A549 (cell line): ENCODE measurements at regions not wholly inside any gene's neighbourhood (a gene's known extent, or its start where the extent isn't known, plus 50 kb on each side); places are given as distances from the start of the nearest gene placed in this dataset.
A peak's percentile ranks its signal among the peaks of the same experiment; 100 is the strongest.

Experiments
- ATAC-seq, 2 experiments: fragments of 200-7000 bp in 1 of 2; fragments of >200 bp in 1 of 2; cut with Nextera tagmentation in 1 of 2; cut with Tn5 transposase in 1 of 2; 3 replicates each; pipeline versions ENCODE4 v1.8.0 to v1.9.1; 2018 to 2020; ENCODE audit warnings: mild to moderate bottlenecking in 1 of 2, moderate library complexity in 1 of 2
- CTCF ChIA-PET: fragments of 300-600 bp; sonication (Branson Sonifier 250); formaldehyde crosslinking; extraction: SDS; loops from one replicate; lab custom pipeline; 2021; ENCODE audit warnings: antibody characterized with exemption, inconsistent platforms; lab: Yijun Ruan, JAX
- POLR2A ChIA-PET: fragments of 350-600 bp; formaldehyde crosslinking; extraction: SDS; loops from one replicate; lab custom pipeline; 2021; ENCODE audit warnings: antibody characterized with exemption, inconsistent platforms; lab: Yijun Ruan, JAX
- DNase-seq, 2 experiments: peaks; one replicate each; pipeline versions ENCODE4 v3.0.0 to v3.0.0-alpha.2; 2011 to 2016; ENCODE audit warnings: low read depth in 1 of 2, low spot score in 1 of 2
- FAIRE-seq: peaks from 2 replicates; lab custom pipeline; 2011; peaks lifted over from hg19 to GRCh38; lab: Jason Lieb, UNC
- H3K27ac ChIP-seq, 2 experiments: fragments of >200 bp; sonication (Bioruptor Twin); formaldehyde crosslinking; 3 replicates each; pipeline ENCODE4 v1.5.1; 2016 to 2017
- H3K4me1 ChIP-seq: fragments of >200 bp; sonication (Bioruptor Twin); formaldehyde crosslinking; 3 replicates; pipeline ENCODE4 v1.6.1; 2016
- H3K4me2 ChIP-seq: fragments of >200 bp; sonication (Bioruptor Twin); formaldehyde crosslinking; 3 replicates; pipeline ENCODE4 v1.6.1; 2016
- H3K4me3 ChIP-seq: fragments of >200 bp; sonication (Bioruptor Twin); formaldehyde crosslinking; 3 replicates; pipeline ENCODE4 v1.5.1; 2016
- H3K9me3 ChIP-seq: fragments of >200 bp; sonication (Bioruptor Twin); formaldehyde crosslinking; 3 replicates; pipeline ENCODE4 v1.6.1; 2016
- ATOH8 ChIP-seq: fragments of 250-450 bp; sonication (Bioruptor Pico); IDR thresholded peaks from 2 replicates; pipeline ENCODE4 v1.5.0; 2020; ENCODE audit warnings: low read depth, mild to moderate bottlenecking, moderate library complexity
- BCL3 ChIP-seq: fragments of >200 bp; sonication (Bioruptor Twin); formaldehyde crosslinking; IDR thresholded peaks from 3 replicates; pipeline ENCODE4 v1.6.1; 2016
- BHLHE40 ChIP-seq: IDR thresholded peaks from 2 replicates; pipeline ENCODE4 v1.6.1; 2012; ENCODE audit warnings: low read depth, low read length, inconsistent platforms
- CEBPB ChIP-seq, 2 experiments: fragments of >200 bp in 1 of 2; sonication (Bioruptor Twin) in 1 of 2; formaldehyde crosslinking in 1 of 2; IDR thresholded peaks; 2 replicates each; pipeline ENCODE4 v1.6.1; 2012 to 2016
- CHD2 ChIP-seq: fragments of 150-350 bp; IDR thresholded peaks from 2 replicates; pipeline ENCODE4 v1.6.1; 2014; ENCODE audit warnings: low read length; ENCODE audit not compliant: partially characterized antibody
- E2F6 ChIP-seq: IDR thresholded peaks from 2 replicates; pipeline ENCODE4 v1.6.1; 2012; ENCODE audit warnings: low read depth, borderline replicate concordance
- EP300 ChIP-seq, 2 experiments: fragments of >200 bp; sonication (Bioruptor Twin); formaldehyde crosslinking; IDR thresholded peaks; 2 replicates in 1 of 2; 3 replicates in 1 of 2; pipeline ENCODE4 v1.6.1; 2016 to 2017
- ESRRA ChIP-seq: fragments of 150-350 bp; IDR thresholded peaks from 2 replicates; pipeline ENCODE4 v1.6.1; 2014; ENCODE audit warnings: mild to moderate bottlenecking, low read length, borderline replicate concordance
- FOSB ChIP-seq: fragments of 250-450 bp; sonication (Bioruptor Pico); IDR thresholded peaks from 2 replicates; pipeline ENCODE4 v1.5.0; 2020; ENCODE audit warnings: mild to moderate bottlenecking, moderate library complexity
- FOSL2 ChIP-seq, 2 experiments: fragments of 450-650 bp in 1 of 2; fragments of >200 bp in 1 of 2; sonication (Bioruptor Twin) in 1 of 2; formaldehyde crosslinking; IDR thresholded peaks; 2 replicates each; pipeline versions ENCODE4 v1.5.0 to v1.6.1; 2016 to 2020; ENCODE audit warnings: mild to moderate bottlenecking in 1 of 2, moderate library complexity in 1 of 2
- GATA3 ChIP-seq: IDR thresholded peaks from 2 replicates; pipeline ENCODE4 v1.6.1; 2012; ENCODE audit warnings: borderline replicate concordance
- HOXB13 ChIP-seq: fragments of 250-450 bp; sonication (Bioruptor Pico); IDR thresholded peaks from 2 replicates; pipeline ENCODE4 v1.5.0; 2020; ENCODE audit warnings: low read depth, mild to moderate bottlenecking, moderate library complexity
- HOXB5 ChIP-seq: fragments of 250-450 bp; sonication (Bioruptor Pico); IDR thresholded peaks from 2 replicates; pipeline ENCODE4 v1.5.0; 2020; ENCODE audit warnings: mild to moderate bottlenecking, moderate library complexity
- JUN ChIP-seq, 2 experiments: fragments of >200 bp; sonication (Bioruptor Twin); formaldehyde crosslinking; IDR thresholded peaks; 2 replicates in 1 of 2; 3 replicates in 1 of 2; pipeline ENCODE4 v1.6.1; 2016 to 2017
- JUNB ChIP-seq: fragments of >200 bp; sonication (Bioruptor Twin); formaldehyde crosslinking; IDR thresholded peaks from 2 replicates; pipeline ENCODE4 v1.6.1; 2016
- MAX ChIP-seq: IDR thresholded peaks from 2 replicates; pipeline ENCODE4 v1.6.1; 2012
- PBX3 ChIP-seq: IDR thresholded peaks from 2 replicates; pipeline ENCODE4 v1.6.1; 2012
- RAD21 ChIP-seq, 2 experiments: fragments of >200 bp in 1 of 2; sonication (Bioruptor Twin) in 1 of 2; formaldehyde crosslinking in 1 of 2; IDR thresholded peaks in 1 of 2; conservative IDR thresholded peaks in 1 of 2; 2 replicates in 1 of 2; 3 replicates in 1 of 2; pipeline ENCODE4 v1.6.1; 2012 to 2018; ENCODE audit warnings: inconsistent platforms in 1 of 2
- RARB ChIP-seq: fragments of 250-450 bp; sonication (Bioruptor Pico); IDR thresholded peaks from 2 replicates; pipeline ENCODE4 v1.8.0; 2021; ENCODE audit warnings: mild to moderate bottlenecking, moderate library complexity
- RNF2 ChIP-seq: fragments of 200-600 bp; sonication (generic); IDR thresholded peaks from 2 replicates; pipeline ENCODE4 v1.6.1; 2016; ENCODE audit warnings: low read depth, mild to moderate bottlenecking, antibody characterized with exemption, moderate library complexity, borderline replicate concordance
- SMC3 ChIP-seq: fragments of >200 bp; sonication (Bioruptor Twin); formaldehyde crosslinking; IDR thresholded peaks from 3 replicates; pipeline ENCODE4 v1.6.1; 2018; ENCODE audit warnings: inconsistent platforms
- USF2 ChIP-seq: fragments of 450-650 bp; IDR thresholded peaks from 2 replicates; pipeline ENCODE4 v1.6.1; 2014; ENCODE audit warnings: antibody characterized with exemption
- ZFP36 ChIP-seq: fragments of 450-650 bp; IDR thresholded peaks from 2 replicates; pipeline ENCODE4 v1.6.1; 2014; ENCODE audit warnings: borderline replicate concordance; ENCODE audit not compliant: partially characterized antibody
- ZNF302 ChIP-seq: fragments of 250-450 bp; sonication (Bioruptor Pico); IDR thresholded peaks from 2 replicates; pipeline ENCODE4 v1.9.0; 2021; ENCODE audit warnings: inconsistent platforms, mild to moderate bottlenecking, moderate library complexity
- WGBS: methylation state at CpG from one replicate; pipeline ENCODE4 v1.1.6; 2017; ENCODE audit errors: missing lambda C conversion rate; 5-methylcytosine and 5-hydroxymethylcytosine counted together

- TF ChIP-seq SMC3 (no peak), ZNF302 (CRISPR knock-in tag) (no peak), RNF2 (no peak), CEBPB (IDR thresholded peaks at IDR 0.05) (no peak), GATA3 (no peak), BCL3 (no peak), RARB (CRISPR knock-in tag) (no peak), USF2 (no peak), ATOH8 (CRISPR knock-in tag) (no peak)
- TF ChIP-seq, all 56 proteins: peak for 0
- no peak for DNase-seq
- Histone ChIP-seq H3K4me1 (peaks cover 20% of the 10 kb centered on the region), H3K9me3 (peaks cover 7% of the 10 kb centered on the region; the same call in 1 of the 3 replicates), H3K4me3 (no peak overlapping the region), H3K27ac (peak overlapping the region in 1 of 2 experiments; percentile 88; a peak in 3 of 6 replicates), H3K4me2 (no peak overlapping the region)
- POLR2A ChIA-PET: no interaction called here
- ATAC-seq: no peak
- no peak for FAIRE-seq
- CTCF ChIA-PET: interaction anchor here (1.3 kb wide), 1 partner anchor 20 kb away, joined by 3 read pairs; no protein-coding TSS in a partner anchor
- WGBS: 85% methylated on average over 4 of the region's 4 CpGs
Observed at GRCh38 chr11:28569106-28569505, 460.9 kb downstream of the METTL15 start.

- H3K27ac ChIP-seq: peak overlapping the region; percentile 88
- H3K4me3 ChIP-seq: peak overlapping the region; percentile 25; the same call in 2 of the 3 replicates
- WGBS: 2% methylated on average over 17 of the region's 17 CpGs
- ATAC-seq: peak; percentile 100
- POLR2A ChIA-PET: interaction anchor here (0.6 to 2.1 kb wide), 5 partner anchors 190 to 1312 kb away, joined by 3 to 8 read pairs (median 4); partner anchors contain the start of genes KIF18A and METTL15
- CTCF ChIA-PET: interaction anchor here (0.7 to 2.3 kb wide), 3 partner anchors 9 to 867 kb away, joined by 3 to 6 read pairs (median 3); no protein-coding TSS in a partner anchor
- peaks cover 20% of the 10 kb centered on the region for H3K4me1 ChIP-seq
- H3K9me3 ChIP-seq: peaks cover 7% of the 10 kb centered on the region; the same call in 1 of the 3 replicates
- peak; percentile 59 for FAIRE-seq
- peak overlapping the region; percentile 91 for H3K4me2 ChIP-seq
- TF ChIP-seq FOSL2 (IDR thresholded peaks at IDR 0.05) (peak; percentile 85), FOSL2 (CRISPR knock-in tag; IDR thresholded peaks at IDR 0.05) (peak; percentile 97), HOXB13 (0 out of 2 replicates have a peak, but pooled peaks have one; percentile 66), E2F6 (peak; percentile 58; the same call in 1 of the 2 replicates), GATA3 (peak; percentile 96), ESRRA (no peak), JUNB (peak; percentile 83), PBX3 (0 out of 2 replicates have a peak, but pooled peaks have one; percentile 19), CHD2 (no peak), RAD21 (conservative IDR thresholded peaks at IDR 0.05 in 1 of 2, IDR thresholded peaks at IDR 0.05 in 1 of 2) (peak; percentile 35 to 69; a peak in 4 of 5 replicates), SMC3 (peak; percentile 48; the same call in 2 of the 3 replicates), FOSB (CRISPR knock-in tag) (no peak), CEBPB (IDR thresholded peaks at IDR 0.05) (peak in 1 of 2 experiments; percentile 62; a peak in 2 of 4 replicates), BCL3 (peak; percentile 83; the same call in 2 of the 3 replicates), BHLHE40 (no peak), HOXB5 (peak; percentile 57; the same call in 1 of the 2 replicates), JUN (IDR thresholded peaks at IDR 0.05) (peak; percentile 75 to 85; a peak in 4 of 5 replicates), ZFP36 (no peak), EP300 (IDR thresholded peaks at IDR 0.05) (peak; percentile 76 to 94; a peak in 3 of 5 replicates), MAX (peak; percentile 83)
- peak; percentile 90 to 97 for DNase-seq
Observed at GRCh38 chr11:28566339-28567089, 458.3 kb downstream of the METTL15 start.
